ENCODE measurements at regions not wholly inside any gene's neighbourhood (a gene's known extent, or its start where the extent isn't known, plus 50 kb on each side); places are given as distances from the start of the nearest gene placed in this dataset.

GRCh38 chr13:97866751-97867150, 86.7 kb upstream of the IPO5 start:
- TF ChIP-seq IRF3 (IDR thresholded peaks at IDR 0.05; ENCODE audit: low read depth, low read length), result no peak
- no peak for TF ChIP-seq CTCF (IDR thresholded peaks at IDR 0.05)
